Bronchial epithelial cell (primary cell): ENCODE measurements at regions not wholly inside any gene's neighbourhood (a gene's known extent, or its start where the extent isn't known, plus 50 kb on each side); places are given as distances from the start of the nearest gene placed in this dataset.

ENCODE experiments used
- DNase-seq: peaks from one replicate; pipeline ENCODE4 v3.0.0-alpha.2; 2010; ENCODE audit warnings: low read depth
- FAIRE-seq: peaks from 2 replicates; lab custom pipeline; 2011; peaks lifted over from hg19 to GRCh38; lab: Jason Lieb, UNC
- H3K27me3 ChIP-seq: 2 replicates; pipeline ENCODE4 v1.5.1; 2011; ENCODE audit warnings: low read length; ENCODE audit not compliant: control insufficient read depth, insufficient read depth
- H3K36me3 ChIP-seq: 2 replicates; pipeline ENCODE4 v1.5.1; 2011; ENCODE audit warnings: low read length; ENCODE audit not compliant: control insufficient read depth, insufficient read depth
- H3K4me3 ChIP-seq: 2 replicates; pipeline ENCODE4 v1.5.1; 2011; ENCODE audit warnings: mild to moderate bottlenecking, low read depth, low read length, control low read depth
- CTCF ChIP-seq: IDR thresholded peaks from 2 replicates; pipeline ENCODE4 v1.5.1; 2011; ENCODE audit warnings: mild to moderate bottlenecking, moderate library complexity, low read length, control low read depth, inconsistent platforms; ENCODE audit not compliant: insufficient read depth, severe bottlenecking

GRCh38 chr1:30325999-30326398 is 397.4 kb downstream of the MATN1 start:
- no peaks in the 10 kb centered on the region for H3K27me3 ChIP-seq
- no peak overlapping the region for H3K4me3 ChIP-seq
- DNase-seq (no peak), FAIRE-seq (no peak)
- TF ChIP-seq CTCF = no peak
- no peaks in the 10 kb centered on the region for H3K36me3 ChIP-seq

- Histone ChIP-seq H3K27me3 (peaks cover 1% of the 10 kb centered on the region), H3K36me3 (no peaks in the 10 kb centered on the region), H3K4me3 (no peak overlapping the region)
- DNase-seq (no peak), FAIRE-seq (no peak)
- TF ChIP-seq CTCF = no peak
Observed at GRCh38 chr1:30325085-30325935, 398.1 kb downstream of the MATN1 start.

GRCh38 chr1:30324251-30325084 is 398.9 kb downstream of the MATN1 start:
- no peak for DNase-seq
- no peak for FAIRE-seq
- Histone ChIP-seq H3K27me3 (peaks cover 1% of the 10 kb centered on the region), H3K4me3 (no peak overlapping the region), H3K36me3 (no peaks in the 10 kb centered on the region)
- no peak for TF ChIP-seq CTCF

GRCh38 chr1:30323841-30324240 is 399.5 kb downstream of the MATN1 start:
- Histone ChIP-seq H3K27me3 (peaks cover 1% of the 10 kb centered on the region), H3K4me3 (no peak overlapping the region), H3K36me3 (no peaks in the 10 kb centered on the region)
- FAIRE-seq (no peak), DNase-seq (no peak)
- no peak for TF ChIP-seq CTCF

- H3K4me3 ChIP-seq = no peak overlapping the region
- no peak for DNase-seq
- no peaks in the 10 kb centered on the region for H3K36me3 ChIP-seq
- peaks cover 1% of the 10 kb centered on the region for H3K27me3 ChIP-seq
- FAIRE-seq = no peak
- TF ChIP-seq CTCF = no peak
Observed at GRCh38 chr1:30323352-30323751, 400.0 kb downstream of the MATN1 start.
